ENCODE measurements at regions not wholly inside any gene's neighbourhood (a gene's known extent, or its start where the extent isn't known, plus 50 kb on each side); places are given as distances from the start of the nearest gene placed in this dataset.

DNA sequence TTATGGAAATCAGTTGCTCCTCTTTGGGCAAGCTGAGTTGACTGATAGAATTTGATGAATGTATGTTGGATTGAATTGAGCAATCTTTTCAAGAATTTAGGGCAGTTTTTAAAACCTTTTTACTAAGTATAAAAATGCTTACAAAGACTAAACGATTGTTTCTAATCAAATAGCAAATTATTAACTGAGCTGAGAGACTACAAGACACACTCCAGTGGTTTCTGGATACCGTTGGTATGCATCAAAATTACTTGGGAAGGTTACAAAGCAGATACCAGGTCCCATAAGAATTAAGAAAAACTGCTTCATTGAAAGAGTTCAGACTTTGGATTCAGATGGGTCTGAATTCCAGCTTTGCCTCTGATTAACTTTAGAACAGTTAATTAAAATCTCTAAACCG, 721.4 kb downstream of the FAM181B start:
- Mint-ChIP-seq H3K27me3 (ENCODE audit: insufficient read depth, unreplicated experiment) (peaks cover 94% of the 10 kb centered on the region), H3K27ac (ENCODE audit: low read depth, unreplicated experiment) (no peak overlapping the region), H3K9me3 (ENCODE audit: unreplicated experiment) (no peaks in the 10 kb centered on the region), H3K36me3 (ENCODE audit: insufficient read depth, unreplicated experiment) (no peaks in the 10 kb centered on the region), H3K4me3 (ENCODE audit: unreplicated experiment) (no peak overlapping the region), H3K4me1 (ENCODE audit: insufficient read depth, unreplicated experiment) (no peaks in the 10 kb centered on the region)
- ChIA-PET POLR2A (no interaction called here), CTCF (interaction anchor here (0.8 kb wide), 1 partner anchor 16 kb away, joined by 3 read pairs; no protein-coding TSS in a partner anchor)
- no TSS peak for BruUV-seq (replicated peaks)
- intact Hi-C loops (cut with micrococcal nuclease): no loop called here
- DNase-seq (ENCODE audit: unreplicated experiment): no peak
- TF ChIP-seq CTCF (IDR thresholded peaks at IDR 0.05; ENCODE audit: unreplicated experiment): no peak

DNA sequence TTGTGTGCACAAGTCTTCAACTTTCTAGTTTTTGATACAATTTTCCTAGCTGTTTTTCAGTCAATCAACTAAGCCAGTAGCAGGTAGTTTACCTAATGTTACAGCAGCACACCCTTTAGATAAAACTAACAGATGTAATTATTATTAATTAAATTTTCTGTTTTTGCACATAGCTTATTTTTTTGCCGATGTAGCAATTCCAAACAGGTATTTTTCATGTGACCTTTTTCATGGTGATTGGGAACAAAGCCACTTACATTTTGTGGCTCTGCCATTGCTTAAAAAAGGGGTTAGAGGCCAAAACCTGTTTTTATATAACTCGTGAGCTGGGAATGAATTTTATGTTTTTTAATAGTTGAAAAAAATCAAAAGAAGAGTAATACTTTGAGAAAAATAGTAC, 724.5 kb downstream of the FAM181B start:
- no peak overlapping the region for H3K27ac Mint-ChIP-seq (ENCODE audit: low read depth, unreplicated experiment)
- TF ChIP-seq CTCF (IDR thresholded peaks at IDR 0.05; ENCODE audit: unreplicated experiment): no peak
- no peak overlapping the region for H3K4me3 Mint-ChIP-seq (ENCODE audit: unreplicated experiment)
- POLR2A ChIA-PET: no interaction called here
- CTCF ChIA-PET: interaction anchor here (0.7 kb wide), 1 partner anchor 14 kb away, joined by 3 read pairs; no protein-coding TSS in a partner anchor
- no peaks in the 10 kb centered on the region for H3K4me1 Mint-ChIP-seq (ENCODE audit: insufficient read depth, unreplicated experiment)
- no peak for DNase-seq (ENCODE audit: unreplicated experiment)
- H3K9me3 Mint-ChIP-seq (ENCODE audit: unreplicated experiment): no peaks in the 10 kb centered on the region
- H3K36me3 Mint-ChIP-seq (ENCODE audit: insufficient read depth, unreplicated experiment): no peaks in the 10 kb centered on the region
- peaks cover 79% of the 10 kb centered on the region for H3K27me3 Mint-ChIP-seq (ENCODE audit: insufficient read depth, unreplicated experiment)
- no TSS peak for BruUV-seq (replicated peaks)
- intact Hi-C loops (cut with micrococcal nuclease): no loop called here

DNA sequence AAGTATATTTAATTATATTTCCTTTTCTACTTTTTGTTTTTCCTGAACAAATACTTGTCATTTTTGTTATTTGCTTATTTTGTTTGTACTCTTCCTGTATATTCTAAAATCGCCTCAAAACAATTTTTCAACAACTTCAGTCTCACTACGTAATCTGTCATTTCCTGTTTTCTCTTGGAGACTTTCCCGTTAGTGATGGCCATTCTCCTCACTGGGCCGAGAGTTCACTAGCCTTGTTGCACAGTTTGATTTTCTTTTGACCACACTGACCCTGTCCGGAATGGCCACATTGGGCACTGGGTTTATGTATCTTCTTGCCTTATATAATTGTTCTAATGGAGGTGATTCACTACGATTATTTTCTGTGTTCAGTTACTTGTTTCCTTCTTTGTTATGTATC, 726.1 kb downstream of the FAM181B start:
- ChIA-PET POLR2A (no interaction called here), CTCF (no interaction called here)
- no peak for TF ChIP-seq CTCF (IDR thresholded peaks at IDR 0.05; ENCODE audit: unreplicated experiment)
- intact Hi-C loops (cut with micrococcal nuclease): no loop called here
- H3K27me3 Mint-ChIP-seq (ENCODE audit: insufficient read depth, unreplicated experiment): peaks cover 83% of the 10 kb centered on the region
- DNase-seq (ENCODE audit: unreplicated experiment): no peak
- H3K27ac Mint-ChIP-seq (ENCODE audit: low read depth, unreplicated experiment): no peak overlapping the region
- no peaks in the 10 kb centered on the region for H3K4me1 Mint-ChIP-seq (ENCODE audit: insufficient read depth, unreplicated experiment)
- H3K4me3 Mint-ChIP-seq (ENCODE audit: unreplicated experiment): no peak overlapping the region
- H3K9me3 Mint-ChIP-seq (ENCODE audit: unreplicated experiment): no peaks in the 10 kb centered on the region
- no peaks in the 10 kb centered on the region for H3K36me3 Mint-ChIP-seq (ENCODE audit: insufficient read depth, unreplicated experiment)
- BruUV-seq (replicated peaks): no TSS peak

DNA sequence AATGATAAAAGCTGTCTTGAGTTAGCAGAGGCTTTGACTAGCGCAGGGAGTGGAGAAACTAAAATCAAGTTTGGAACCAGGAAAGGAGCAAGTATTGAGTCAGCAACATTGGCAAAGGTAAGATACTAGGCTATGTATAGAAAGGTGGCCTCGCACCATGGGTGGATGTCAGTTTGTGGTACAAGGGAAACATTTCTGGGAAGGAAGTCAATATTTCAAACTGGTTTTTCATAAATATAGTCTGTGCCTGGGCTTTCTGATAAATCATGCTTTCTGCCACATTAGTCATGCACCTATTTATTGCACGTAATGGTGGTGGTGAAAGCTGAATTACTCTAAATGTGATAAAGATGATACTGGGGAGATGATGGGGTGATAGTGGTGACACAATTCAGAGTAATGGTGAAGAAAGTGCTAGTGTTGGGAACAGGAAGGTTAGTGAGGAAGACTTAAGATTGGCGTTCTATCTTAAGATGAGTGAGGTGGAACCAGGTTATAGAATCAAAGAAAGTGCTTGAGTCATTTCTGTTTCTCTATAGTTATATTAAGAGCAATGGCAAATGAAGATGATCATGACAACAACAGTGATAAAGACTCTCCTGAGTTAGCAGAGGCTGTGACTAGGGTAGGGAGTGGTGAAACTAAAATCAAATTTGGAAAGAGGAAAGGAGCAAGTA, 729.0 kb downstream of the FAM181B start:
- Mint-ChIP-seq H3K9me3 (ENCODE audit: unreplicated experiment) (no peaks in the 10 kb centered on the region), H3K4me3 (ENCODE audit: unreplicated experiment) (no peak overlapping the region), H3K27ac (ENCODE audit: low read depth, unreplicated experiment) (no peak overlapping the region), H3K27me3 (ENCODE audit: insufficient read depth, unreplicated experiment) (peaks cover 72% of the 10 kb centered on the region), H3K36me3 (ENCODE audit: insufficient read depth, unreplicated experiment) (no peaks in the 10 kb centered on the region), H3K4me1 (ENCODE audit: insufficient read depth, unreplicated experiment) (no peaks in the 10 kb centered on the region)
- POLR2A ChIA-PET: no interaction called here
- intact Hi-C loops (cut with micrococcal nuclease): no loop called here
- BruUV-seq (replicated peaks): no TSS peak
- CTCF ChIA-PET: no interaction called here
- TF ChIP-seq CTCF (IDR thresholded peaks at IDR 0.05; ENCODE audit: unreplicated experiment): no peak
- no peak for DNase-seq (ENCODE audit: unreplicated experiment)

Data from MCF 10A (cell line).